ENCODE measurements at regions not wholly inside any gene's neighbourhood (a gene's known extent, or its start where the extent isn't known, plus 50 kb on each side); places are given as distances from the start of the nearest gene placed in this dataset.

DNA sequence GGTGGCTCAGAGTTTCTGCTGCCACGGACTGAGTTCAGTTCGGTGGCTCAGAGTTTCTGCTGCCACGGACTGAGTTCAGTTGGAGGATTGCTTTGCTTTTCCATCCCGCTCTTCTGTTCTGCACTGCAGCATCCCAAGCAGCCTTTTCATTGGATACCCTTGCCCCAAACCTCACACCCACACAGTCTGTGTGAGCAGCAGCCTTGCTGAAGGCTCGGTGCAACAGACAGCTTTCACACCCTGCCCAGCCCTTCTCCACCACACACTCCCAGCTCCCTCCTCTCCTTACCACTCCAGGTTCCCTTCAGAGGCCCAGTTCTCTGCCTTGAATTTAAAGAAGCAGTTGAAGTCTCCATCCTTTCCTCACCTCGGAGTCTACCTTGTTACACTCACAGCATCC, 52.5 kb upstream of the CHD6 start:
- TF ChIP-seq, protein P1, sequence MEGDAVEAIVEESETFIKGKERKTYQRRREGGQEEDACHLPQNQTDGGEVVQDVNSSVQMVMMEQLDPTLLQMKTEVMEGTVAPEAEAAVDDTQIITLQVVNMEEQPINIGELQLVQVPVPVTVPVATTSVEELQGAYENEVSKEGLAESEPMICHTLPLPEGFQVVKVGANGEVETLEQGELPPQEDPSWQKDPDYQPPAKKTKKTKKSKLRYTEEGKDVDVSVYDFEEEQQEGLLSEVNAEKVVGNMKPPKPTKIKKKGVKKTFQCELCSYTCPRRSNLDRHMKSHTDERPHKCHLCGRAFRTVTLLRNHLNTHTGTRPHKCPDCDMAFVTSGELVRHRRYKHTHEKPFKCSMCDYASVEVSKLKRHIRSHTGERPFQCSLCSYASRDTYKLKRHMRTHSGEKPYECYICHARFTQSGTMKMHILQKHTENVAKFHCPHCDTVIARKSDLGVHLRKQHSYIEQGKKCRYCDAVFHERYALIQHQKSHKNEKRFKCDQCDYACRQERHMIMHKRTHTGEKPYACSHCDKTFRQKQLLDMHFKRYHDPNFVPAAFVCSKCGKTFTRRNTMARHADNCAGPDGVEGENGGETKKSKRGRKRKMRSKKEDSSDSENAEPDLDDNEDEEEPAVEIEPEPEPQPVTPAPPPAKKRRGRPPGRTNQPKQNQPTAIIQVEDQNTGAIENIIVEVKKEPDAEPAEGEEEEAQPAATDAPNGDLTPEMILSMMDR (IDR thresholded peaks at IDR 0.05) = no peak
- TF ChIP-seq POLR2A (IDR thresholded peaks at IDR 0.05) = no peak

All from testis (tissue), 2 donors.